Ishikawa (cell line): ENCODE measurements at regions not wholly inside any gene's neighbourhood (a gene's known extent, or its start where the extent isn't known, plus 50 kb on each side); places are given as distances from the start of the nearest gene placed in this dataset.

Experiments
- CEBPB ChIP-seq: IDR thresholded peaks from 2 replicates; pipeline ENCODE4 v1.6.1; 2012
- CREB1 ChIP-seq: IDR thresholded peaks from 2 replicates; pipeline ENCODE4 v1.6.1; 2012; ENCODE audit warnings: low read depth
- EGR1 ChIP-seq: IDR thresholded peaks from 2 replicates; pipeline ENCODE4 v1.6.1; 2012
- EP300 ChIP-seq: IDR thresholded peaks from 2 replicates; pipeline ENCODE4 v1.6.1; 2012; ENCODE audit warnings: borderline replicate concordance
- FOXM1 ChIP-seq: IDR thresholded peaks from 2 replicates; pipeline ENCODE4 v1.6.1; 2012; ENCODE audit warnings: low read depth, borderline replicate concordance
- MAX ChIP-seq: IDR thresholded peaks from 2 replicates; pipeline ENCODE4 v1.6.1; 2012
- NFIC ChIP-seq: IDR thresholded peaks from 2 replicates; pipeline ENCODE4 v1.6.1; 2012
- RAD21 ChIP-seq: IDR thresholded peaks from 2 replicates; pipeline ENCODE4 v1.6.1; 2012; ENCODE audit warnings: low read depth
- REST ChIP-seq: IDR thresholded peaks from 2 replicates; pipeline ENCODE4 v1.6.1; 2012; ENCODE audit warnings: low read depth, mild to moderate bottlenecking
- TAF1 ChIP-seq: IDR thresholded peaks from 2 replicates; pipeline ENCODE4 v1.6.1; 2012; ENCODE audit warnings: low read depth, mild to moderate bottlenecking
- TCF12 ChIP-seq: IDR thresholded peaks from 2 replicates; pipeline ENCODE4 v1.6.1; 2012; ENCODE audit warnings: low read depth
- TEAD4 ChIP-seq: IDR thresholded peaks from 2 replicates; pipeline ENCODE4 v1.6.1; 2012
- USF1 ChIP-seq: IDR thresholded peaks from 2 replicates; pipeline ENCODE4 v1.6.1; 2012
- YY1 ChIP-seq: IDR thresholded peaks from 2 replicates; pipeline ENCODE4 v1.6.1; 2012; ENCODE audit warnings: low read depth
- ZBTB7A ChIP-seq: IDR thresholded peaks from 2 replicates; pipeline ENCODE4 v1.6.1; 2012; ENCODE audit warnings: low read depth

GRCh38 chr10:105914432-105914831, 1250.1 kb downstream of the SORCS1 start:
- TF ChIP-seq YY1 (no peak), USF1 (no peak), EGR1 (no peak), FOXM1 (no peak), RAD21 (no peak), NFIC (no peak), CREB1 (no peak), TAF1 (no peak), REST (no peak), TEAD4 (no peak), TCF12 (no peak), ZBTB7A (no peak), CEBPB (no peak), EP300 (no peak), MAX (no peak)

- TF ChIP-seq YY1 (no peak), MAX (no peak), ZBTB7A (no peak), TAF1 (no peak), FOXM1 (no peak), CEBPB (no peak), CREB1 (no peak), NFIC (no peak), REST (no peak), RAD21 (no peak)
Observed at GRCh38 chr10:105908701-105909100, 1255.8 kb downstream of the SORCS1 start.

GRCh38 chr10:105885495-105885894, 1244.4 kb downstream of the SORCS3 start:
- no peak for TF ChIP-seq TAF1
- TF ChIP-seq REST, result no peak
- TF ChIP-seq TCF12, result no peak
- TF ChIP-seq EGR1, result no peak
- TF ChIP-seq RAD21, result no peak

GRCh38 chr10:105879401-105879800, 1238.3 kb downstream of the SORCS3 start:
- TF ChIP-seq FOXM1, result no peak
- no peak for TF ChIP-seq MAX
- TF ChIP-seq TCF12, result no peak
- no peak for TF ChIP-seq CREB1
- TF ChIP-seq YY1, result no peak
- no peak for TF ChIP-seq USF1
- no peak for TF ChIP-seq TAF1
- TF ChIP-seq NFIC, result no peak
- TF ChIP-seq RAD21, result no peak
- TF ChIP-seq REST, result no peak
- no peak for TF ChIP-seq ZBTB7A
